ENCODE measurements at regions not wholly inside any gene's neighbourhood (a gene's known extent, or its start where the extent isn't known, plus 50 kb on each side); places are given as distances from the start of the nearest gene placed in this dataset.

DNA sequence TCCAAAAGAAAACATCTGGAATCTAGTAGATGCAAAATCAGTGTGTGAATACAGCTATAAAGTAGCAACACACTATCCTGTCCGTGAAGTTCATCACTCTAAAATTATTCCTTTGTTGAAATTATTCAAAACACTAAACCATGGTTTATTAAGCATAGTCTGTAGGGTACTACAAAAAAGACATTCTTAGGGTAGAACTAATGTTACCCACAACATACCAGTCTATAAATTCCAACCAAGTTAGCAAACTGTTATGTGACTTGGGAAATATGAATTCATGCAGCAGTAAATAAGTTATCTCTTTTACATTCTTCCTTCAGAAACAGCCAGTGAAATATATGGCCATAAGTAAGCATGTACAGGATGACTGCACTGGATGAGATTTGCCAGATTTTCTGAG lies 580.3 kb upstream of the ADGRB3 start:
- TF ChIP-seq, protein P1, sequence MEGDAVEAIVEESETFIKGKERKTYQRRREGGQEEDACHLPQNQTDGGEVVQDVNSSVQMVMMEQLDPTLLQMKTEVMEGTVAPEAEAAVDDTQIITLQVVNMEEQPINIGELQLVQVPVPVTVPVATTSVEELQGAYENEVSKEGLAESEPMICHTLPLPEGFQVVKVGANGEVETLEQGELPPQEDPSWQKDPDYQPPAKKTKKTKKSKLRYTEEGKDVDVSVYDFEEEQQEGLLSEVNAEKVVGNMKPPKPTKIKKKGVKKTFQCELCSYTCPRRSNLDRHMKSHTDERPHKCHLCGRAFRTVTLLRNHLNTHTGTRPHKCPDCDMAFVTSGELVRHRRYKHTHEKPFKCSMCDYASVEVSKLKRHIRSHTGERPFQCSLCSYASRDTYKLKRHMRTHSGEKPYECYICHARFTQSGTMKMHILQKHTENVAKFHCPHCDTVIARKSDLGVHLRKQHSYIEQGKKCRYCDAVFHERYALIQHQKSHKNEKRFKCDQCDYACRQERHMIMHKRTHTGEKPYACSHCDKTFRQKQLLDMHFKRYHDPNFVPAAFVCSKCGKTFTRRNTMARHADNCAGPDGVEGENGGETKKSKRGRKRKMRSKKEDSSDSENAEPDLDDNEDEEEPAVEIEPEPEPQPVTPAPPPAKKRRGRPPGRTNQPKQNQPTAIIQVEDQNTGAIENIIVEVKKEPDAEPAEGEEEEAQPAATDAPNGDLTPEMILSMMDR (IDR thresholded peaks at IDR 0.05), result no peak
- DNase-seq (ENCODE audit: low spot score), result no peak
- no peak for ATAC-seq (ENCODE audit: low FRiP score)

DNA sequence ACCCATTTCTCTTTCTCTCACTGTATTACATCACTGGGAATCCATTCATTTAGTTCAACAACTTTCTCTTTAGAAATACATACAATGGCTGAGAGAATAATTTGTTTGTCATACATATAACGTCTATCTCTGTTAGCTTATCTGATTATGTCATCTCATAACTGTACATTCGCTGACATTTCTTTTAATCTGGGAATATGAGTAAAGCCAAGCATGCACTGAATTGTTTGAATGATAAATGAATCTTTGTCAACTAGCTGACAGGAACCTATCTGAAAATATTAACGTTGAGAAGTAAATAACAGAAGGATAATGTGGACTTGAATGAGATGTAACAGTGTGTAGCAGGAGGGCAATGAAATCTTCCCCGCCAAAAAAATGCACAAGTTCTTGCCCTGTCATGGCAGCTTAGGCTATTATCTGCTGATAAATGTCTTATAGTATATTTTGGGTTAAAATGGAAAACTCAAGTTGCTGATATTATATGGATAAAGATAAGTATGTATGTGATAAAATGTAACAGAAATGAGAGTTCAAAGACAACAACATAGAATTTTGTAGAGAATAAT lies 581.2 kb upstream of the ADGRB3 start:
- ATAC-seq (ENCODE audit: low FRiP score), result no peak
- TF ChIP-seq, protein P1 (IDR thresholded peaks at IDR 0.05), result no peak

DNA sequence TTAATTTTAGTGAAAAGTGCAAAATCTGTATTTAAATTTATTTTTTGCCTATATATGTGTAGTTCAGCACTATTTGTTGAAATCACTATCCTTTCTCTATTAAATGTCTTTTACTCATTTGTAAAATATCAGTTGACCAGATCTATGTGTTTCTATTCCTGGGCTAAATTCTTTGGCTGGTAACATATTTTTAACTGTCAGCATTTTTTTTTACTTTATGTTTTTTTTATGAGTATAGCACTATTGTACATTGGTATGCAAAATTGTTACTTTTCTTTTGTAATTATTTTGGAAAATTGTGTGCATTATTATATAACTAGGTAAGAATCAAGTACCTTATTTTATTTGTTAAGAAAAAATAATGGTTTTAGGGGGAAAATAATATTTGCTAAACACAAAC lies 582.8 kb upstream of the ADGRB3 start:
- DNase-seq (ENCODE audit: low spot score) (no peak), ATAC-seq (ENCODE audit: low FRiP score) (no peak)
- TF ChIP-seq, protein P1 (IDR thresholded peaks at IDR 0.05), result no peak

More for the DNA sequence above, 581.2 kb upstream of the ADGRB3 start:
- no peak for DNase-seq (ENCODE audit: low spot score)

DNA sequence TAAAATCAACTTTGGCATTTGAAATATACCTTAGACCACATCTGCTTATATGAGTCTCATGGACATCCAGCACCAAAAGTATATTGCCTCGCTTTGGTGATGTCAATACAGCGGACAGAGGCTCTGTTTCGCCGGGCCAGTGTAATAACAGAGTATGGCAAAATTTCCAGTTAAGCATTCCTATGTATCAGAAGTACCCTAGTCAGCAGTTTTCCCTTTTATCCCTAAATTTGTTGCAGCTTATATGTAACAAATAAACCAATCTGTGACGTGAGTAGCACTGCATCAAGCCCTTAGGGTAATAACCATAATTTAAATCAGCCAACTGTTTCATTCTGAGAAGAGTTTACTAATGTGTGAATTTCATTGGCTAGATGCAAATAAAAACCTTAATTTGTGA lies 585.5 kb upstream of the ADGRB3 start:
- DNase-seq (ENCODE audit: low spot score) (no peak), ATAC-seq (ENCODE audit: low FRiP score) (no peak)

DNA sequence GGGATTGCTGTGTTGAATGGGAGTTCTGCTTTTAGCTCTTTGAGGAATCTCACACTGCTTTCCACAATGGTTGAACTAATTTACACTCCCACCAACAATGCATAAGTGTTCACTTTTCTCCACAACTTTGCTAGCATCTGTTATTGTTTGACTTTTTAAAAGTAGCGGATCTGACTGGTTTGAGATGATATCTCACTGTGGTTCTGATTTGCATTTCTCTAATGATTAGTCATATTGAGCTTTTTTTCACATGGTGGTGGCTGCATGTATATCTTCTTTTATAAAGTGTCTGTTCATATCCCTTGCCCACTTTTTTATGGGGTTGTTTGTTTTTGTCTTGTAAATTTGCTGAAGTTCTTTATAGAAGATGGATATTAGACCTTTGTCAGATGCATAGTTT lies 588.3 kb upstream of the ADGRB3 start:
- no peak for ATAC-seq (ENCODE audit: low FRiP score)
- TF ChIP-seq, protein P1 (IDR thresholded peaks at IDR 0.05), result no peak
- DNase-seq (ENCODE audit: low spot score), result no peak

More for the DNA sequence above, 585.5 kb upstream of the ADGRB3 start:
- TF ChIP-seq, protein P1 (IDR thresholded peaks at IDR 0.05), result no peak

DNA sequence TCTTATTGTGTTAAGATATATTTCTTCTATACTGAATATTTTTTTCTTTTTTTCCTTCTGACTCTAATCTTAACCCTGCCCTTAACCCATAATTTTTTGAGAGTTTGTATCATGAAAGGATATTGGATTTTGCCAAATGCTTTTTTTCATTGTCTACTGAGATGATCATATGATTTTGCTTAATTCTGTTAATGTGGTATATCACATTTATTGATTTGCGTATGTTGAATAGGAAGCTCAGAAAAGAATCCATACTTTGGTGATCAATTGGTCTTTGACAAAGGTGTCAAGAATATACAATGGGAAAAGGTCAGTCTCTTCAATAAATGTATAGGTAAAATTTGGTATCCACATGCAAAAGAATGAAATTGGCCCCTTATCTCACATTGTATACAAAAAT lies 588.8 kb upstream of the ADGRB3 start:
- ATAC-seq (ENCODE audit: low FRiP score) (no peak), DNase-seq (ENCODE audit: low spot score) (no peak)
- TF ChIP-seq, protein P1 (IDR thresholded peaks at IDR 0.05), result no peak

DNA sequence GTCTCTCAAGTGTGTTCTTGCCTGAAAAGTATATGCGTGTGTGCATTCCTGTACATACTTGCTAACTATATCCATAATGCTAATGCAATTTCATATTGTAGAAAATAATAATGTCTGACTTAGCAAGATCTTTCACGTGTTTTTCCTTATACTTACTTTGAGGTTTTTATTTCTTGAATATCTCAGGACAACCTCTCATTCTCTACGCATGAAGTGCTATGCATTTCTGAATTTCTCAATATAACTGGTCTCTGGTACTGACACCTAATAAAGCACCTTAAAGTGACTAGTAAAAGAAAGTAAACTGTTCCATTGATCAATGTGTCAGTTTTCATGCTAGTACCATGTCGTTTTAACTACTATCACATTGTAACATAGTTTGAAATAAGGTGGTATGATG lies 589.9 kb upstream of the ADGRB3 start:
- DNase-seq (ENCODE audit: low spot score) (no peak), ATAC-seq (ENCODE audit: low FRiP score) (no peak)
- TF ChIP-seq, protein P1 (IDR thresholded peaks at IDR 0.05), result no peak
